ENCODE measurements at regions not wholly inside any gene's neighbourhood (a gene's known extent, or its start where the extent isn't known, plus 50 kb on each side); places are given as distances from the start of the nearest gene placed in this dataset.
"Not testable (repeated sequence)": the region's sequence is repeated elsewhere in the genome, so short reads cannot be mapped to it uniquely, and the experiment has no call there.

- Histone ChIP-seq H3K4me3 (ENCODE audit: low read length in 2 of 2) (no peak overlapping the region), H3K27me3 (ENCODE audit: control insufficient read depth in 1 of 2, insufficient read depth in 2 of 2, low read length in 2 of 2) (peaks cover 0 to 2% of the 10 kb centered on the region in 2 donors), H3K36me3 (ENCODE audit: control insufficient read depth in 2 of 2, insufficient read depth in 2 of 2, low read length in 2 of 2) (no peaks in the 10 kb centered on the region), H3K9me3 (ENCODE audit: control insufficient read depth in 2 of 2, low read length in 2 of 2) (no peaks in the 10 kb centered on the region), H3K9ac (ENCODE audit: low read length in 2 of 2) (no peak overlapping the region), H3K27ac (ENCODE audit: low read length) (no peak overlapping the region), H3K4me1 (ENCODE audit: control insufficient read depth, insufficient read depth, low read length) (no peaks in the 10 kb centered on the region)
Measured at GRCh38 chr5:159512064-159512463, 181.8 kb upstream of the IL12B start.

- no peaks in the 10 kb centered on the region for H3K36me3 ChIP-seq (ENCODE audit: control insufficient read depth in 2 of 2, insufficient read depth in 2 of 2, low read length in 2 of 2)
- no peak overlapping the region for H3K27ac ChIP-seq (ENCODE audit: low read length)
- peaks cover 5% of the 10 kb centered on the region for H3K4me1 ChIP-seq (ENCODE audit: control insufficient read depth, insufficient read depth, low read length)
- H3K4me3 ChIP-seq (ENCODE audit: low read length in 2 of 2): no peak overlapping the region
- H3K27me3 ChIP-seq (ENCODE audit: control insufficient read depth in 1 of 2, insufficient read depth in 2 of 2, low read length in 2 of 2): peaks cover 0 to 2% of the 10 kb centered on the region in 2 donors
- H3K9me3 ChIP-seq (ENCODE audit: control insufficient read depth in 2 of 2, low read length in 2 of 2): no peaks in the 10 kb centered on the region
- no peak overlapping the region for H3K9ac ChIP-seq (ENCODE audit: low read length in 2 of 2)
Measured at GRCh38 chr5:159514229-159514810, 184.0 kb upstream of the IL12B start.

- Histone ChIP-seq H3K9me3 (ENCODE audit: control insufficient read depth in 2 of 2, low read length in 2 of 2) (no peaks in the 10 kb centered on the region), H3K4me1 (ENCODE audit: control insufficient read depth, insufficient read depth, low read length) (peaks cover 5% of the 10 kb centered on the region), H3K27me3 (ENCODE audit: control insufficient read depth in 1 of 2, insufficient read depth in 2 of 2, low read length in 2 of 2) (peaks cover 0 to 2% of the 10 kb centered on the region in 2 donors), H3K36me3 (ENCODE audit: control insufficient read depth in 2 of 2, insufficient read depth in 2 of 2, low read length in 2 of 2) (no peaks in the 10 kb centered on the region), H3K4me3 (ENCODE audit: low read length in 2 of 2) (no peak overlapping the region), H3K9ac (ENCODE audit: low read length in 2 of 2) (no peak overlapping the region), H3K27ac (ENCODE audit: low read length) (no peak overlapping the region)
Measured at GRCh38 chr5:159515197-159515596, 184.9 kb upstream of the IL12B start.

GRCh38 chr5:159515909-159516415 lies 185.7 kb upstream of the IL12B start:
- H3K27ac ChIP-seq (ENCODE audit: low read length): no peak overlapping the region
- no peaks in the 10 kb centered on the region for H3K9me3 ChIP-seq (ENCODE audit: control insufficient read depth in 2 of 2, low read length in 2 of 2)
- H3K4me3 ChIP-seq (ENCODE audit: low read length in 2 of 2): no peak overlapping the region
- peaks cover 0 to 2% of the 10 kb centered on the region in 2 donors for H3K27me3 ChIP-seq (ENCODE audit: control insufficient read depth in 1 of 2, insufficient read depth in 2 of 2, low read length in 2 of 2)
- H3K4me1 ChIP-seq (ENCODE audit: control insufficient read depth, insufficient read depth, low read length): peaks cover 5% of the 10 kb centered on the region
- no peaks in the 10 kb centered on the region for H3K36me3 ChIP-seq (ENCODE audit: control insufficient read depth in 2 of 2, insufficient read depth in 2 of 2, low read length in 2 of 2)
- no peak overlapping the region for H3K9ac ChIP-seq (ENCODE audit: low read length in 2 of 2)

- Histone ChIP-seq H3K9me3 (ENCODE audit: control insufficient read depth in 2 of 2, low read length in 2 of 2) (no peaks in the 10 kb centered on the region), H3K9ac (ENCODE audit: low read length in 2 of 2) (no peak overlapping the region), H3K4me1 (ENCODE audit: control insufficient read depth, insufficient read depth, low read length) (peaks cover 5% of the 10 kb centered on the region), H3K27ac (ENCODE audit: low read length) (no peak overlapping the region), H3K27me3 (ENCODE audit: control insufficient read depth in 1 of 2, insufficient read depth in 2 of 2, low read length in 2 of 2) (peaks cover 0 to 2% of the 10 kb centered on the region in 2 donors), H3K36me3 (ENCODE audit: control insufficient read depth in 2 of 2, insufficient read depth in 2 of 2, low read length in 2 of 2) (no peaks in the 10 kb centered on the region), H3K4me3 (ENCODE audit: low read length in 2 of 2) (no peak overlapping the region)
Measured at GRCh38 chr5:159518371-159518770, 188.1 kb upstream of the IL12B start.

GRCh38 chr5:159519365-159519764 lies 189.1 kb upstream of the IL12B start:
- H3K4me3 ChIP-seq (ENCODE audit: low read length in 2 of 2): no peak overlapping the region
- H3K9ac ChIP-seq (ENCODE audit: low read length in 2 of 2): no peak overlapping the region
- no peak overlapping the region for H3K27ac ChIP-seq (ENCODE audit: low read length)
- no peaks in the 10 kb centered on the region for H3K27me3 ChIP-seq (ENCODE audit: control insufficient read depth in 1 of 2, insufficient read depth in 2 of 2, low read length in 2 of 2)
- H3K9me3 ChIP-seq (ENCODE audit: control insufficient read depth in 2 of 2, low read length in 2 of 2): no peaks in the 10 kb centered on the region
- no peaks in the 10 kb centered on the region for H3K36me3 ChIP-seq (ENCODE audit: control insufficient read depth in 2 of 2, insufficient read depth in 2 of 2, low read length in 2 of 2)
- peaks cover 5% of the 10 kb centered on the region for H3K4me1 ChIP-seq (ENCODE audit: control insufficient read depth, insufficient read depth, low read length)

- no peaks in the 10 kb centered on the region for H3K9me3 ChIP-seq (ENCODE audit: control insufficient read depth in 2 of 2, low read length in 2 of 2)
- H3K9ac ChIP-seq (ENCODE audit: low read length in 2 of 2): no peak overlapping the region
- H3K36me3 ChIP-seq (ENCODE audit: control insufficient read depth in 2 of 2, insufficient read depth in 2 of 2, low read length in 2 of 2): no peaks in the 10 kb centered on the region
- no peaks in the 10 kb centered on the region for H3K27me3 ChIP-seq (ENCODE audit: control insufficient read depth in 1 of 2, insufficient read depth in 2 of 2, low read length in 2 of 2)
- peaks cover 5% of the 10 kb centered on the region for H3K4me1 ChIP-seq (ENCODE audit: control insufficient read depth, insufficient read depth, low read length)
- H3K4me3 ChIP-seq (ENCODE audit: low read length in 2 of 2): no peak overlapping the region
- no peak overlapping the region for H3K27ac ChIP-seq (ENCODE audit: low read length)
Measured at GRCh38 chr5:159522841-159523240, 192.6 kb upstream of the IL12B start.

GRCh38 chr5:159524279-159524678 lies 194.0 kb upstream of the IL12B start:
- H3K27me3 ChIP-seq (ENCODE audit: control insufficient read depth in 1 of 2, insufficient read depth in 2 of 2, low read length in 2 of 2); H3K36me3 ChIP-seq (ENCODE audit: control insufficient read depth in 2 of 2, insufficient read depth in 2 of 2, low read length in 2 of 2); H3K9me3 ChIP-seq (ENCODE audit: control insufficient read depth in 2 of 2, low read length in 2 of 2); H3K27ac ChIP-seq (ENCODE audit: low read length); H3K4me3 ChIP-seq (ENCODE audit: low read length in 2 of 2); H3K4me1 ChIP-seq (ENCODE audit: control insufficient read depth, insufficient read depth, low read length); H3K9ac ChIP-seq (ENCODE audit: low read length in 2 of 2): not testable (repeated sequence)

GRCh38 chr5:159525117-159525516 lies 194.8 kb upstream of the IL12B start:
- H3K4me1 ChIP-seq (ENCODE audit: control insufficient read depth, insufficient read depth, low read length): no peaks in the 10 kb centered on the region

GRCh38 chr5:159527546-159528254 lies 197.4 kb upstream of the IL12B start:
- Histone ChIP-seq H3K9ac (ENCODE audit: low read length in 2 of 2) (no peak overlapping the region), H3K9me3 (ENCODE audit: control insufficient read depth in 2 of 2, low read length in 2 of 2) (no peaks in the 10 kb centered on the region), H3K4me3 (ENCODE audit: low read length in 2 of 2) (no peak overlapping the region), H3K4me1 (ENCODE audit: control insufficient read depth, insufficient read depth, low read length) (no peaks in the 10 kb centered on the region), H3K36me3 (ENCODE audit: control insufficient read depth in 2 of 2, insufficient read depth in 2 of 2, low read length in 2 of 2) (no peaks in the 10 kb centered on the region), H3K27me3 (ENCODE audit: control insufficient read depth in 1 of 2, insufficient read depth in 2 of 2, low read length in 2 of 2) (no peaks in the 10 kb centered on the region), H3K27ac (ENCODE audit: low read length) (no peak overlapping the region)

More at GRCh38 chr5:159525117-159525516, 194.8 kb upstream of the IL12B start:
- H3K27ac ChIP-seq (ENCODE audit: low read length): no peak overlapping the region
- no peaks in the 10 kb centered on the region for H3K36me3 ChIP-seq (ENCODE audit: control insufficient read depth in 2 of 2, insufficient read depth in 2 of 2, low read length in 2 of 2)
- H3K9me3 ChIP-seq (ENCODE audit: control insufficient read depth in 2 of 2, low read length in 2 of 2): no peaks in the 10 kb centered on the region
- H3K4me3 ChIP-seq (ENCODE audit: low read length in 2 of 2): no peak overlapping the region
- no peaks in the 10 kb centered on the region for H3K27me3 ChIP-seq (ENCODE audit: control insufficient read depth in 1 of 2, insufficient read depth in 2 of 2, low read length in 2 of 2)
- no peak overlapping the region for H3K9ac ChIP-seq (ENCODE audit: low read length in 2 of 2)

- Histone ChIP-seq H3K9me3 (ENCODE audit: control insufficient read depth in 2 of 2, low read length in 2 of 2) (no peaks in the 10 kb centered on the region), H3K27me3 (ENCODE audit: control insufficient read depth in 1 of 2, insufficient read depth in 2 of 2, low read length in 2 of 2) (peaks cover 0 to 3% of the 10 kb centered on the region in 2 donors), H3K27ac (ENCODE audit: low read length) (no peak overlapping the region), H3K4me1 (ENCODE audit: control insufficient read depth, insufficient read depth, low read length) (no peaks in the 10 kb centered on the region), H3K9ac (ENCODE audit: low read length in 2 of 2) (no peak overlapping the region), H3K4me3 (ENCODE audit: low read length in 2 of 2) (no peak overlapping the region), H3K36me3 (ENCODE audit: control insufficient read depth in 2 of 2, insufficient read depth in 2 of 2, low read length in 2 of 2) (no peaks in the 10 kb centered on the region)
Measured at GRCh38 chr5:159531554-159532105, 201.3 kb upstream of the IL12B start.

Data from stomach smooth muscle (tissue), 2 donors.